NCI-H2196 (cell line): ENCODE measurements at regions not wholly inside any gene's neighbourhood (a gene's known extent, or its start where the extent isn't known, plus 50 kb on each side); places are given as distances from the start of the nearest gene placed in this dataset.
"Not testable (repeated sequence)": the region's sequence is repeated elsewhere in the genome, so short reads cannot be mapped to it uniquely, and the experiment has no call there.

Experiments used
- DNase-seq: peaks from one replicate; lab custom pipeline; 2025; ENCODE audit not compliant: unreplicated experiment; lab: John Stamatoyannopoulos, UW

DNA sequence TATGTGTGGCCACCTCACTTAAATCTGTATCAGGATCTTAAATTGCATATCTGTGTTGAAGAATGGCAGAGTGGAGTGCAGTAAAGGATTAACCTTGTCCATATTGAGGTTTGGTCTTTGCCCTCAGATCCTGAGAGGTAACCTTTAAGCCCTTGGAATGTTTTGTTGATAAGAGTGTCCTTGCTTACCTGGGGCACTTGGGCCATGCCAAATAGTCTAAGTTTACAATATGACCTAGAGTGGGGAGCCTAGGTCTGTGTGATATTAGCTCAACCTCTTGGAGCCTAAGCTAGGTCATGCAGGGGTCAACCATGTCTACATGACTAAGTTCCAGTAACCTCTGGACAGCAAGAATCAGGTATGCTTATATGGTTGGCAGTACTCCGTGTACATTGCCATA is 792.5 kb downstream of the DIAPH3 start:
- no peak for DNase-seq

DNA sequence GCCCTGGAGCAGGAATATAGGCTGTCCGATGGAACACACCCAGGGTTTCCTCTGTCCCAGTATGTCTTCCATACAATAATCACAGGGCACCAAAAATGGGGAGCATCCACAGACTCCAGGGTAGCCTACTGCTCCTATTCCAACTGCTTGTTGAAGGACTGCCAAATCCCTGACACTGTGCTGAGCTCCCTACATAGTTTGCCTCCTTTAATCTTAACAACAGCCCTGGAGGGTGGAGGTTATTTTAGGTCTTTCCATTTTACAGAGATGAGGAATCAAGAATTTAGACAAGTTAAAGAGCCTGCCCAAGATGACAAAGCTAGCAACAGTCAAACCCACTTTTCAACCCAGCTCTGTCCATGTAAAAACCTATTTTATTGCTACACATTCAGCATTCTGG is 790.4 kb downstream of the DIAPH3 start:
- no peak for DNase-seq

DNA sequence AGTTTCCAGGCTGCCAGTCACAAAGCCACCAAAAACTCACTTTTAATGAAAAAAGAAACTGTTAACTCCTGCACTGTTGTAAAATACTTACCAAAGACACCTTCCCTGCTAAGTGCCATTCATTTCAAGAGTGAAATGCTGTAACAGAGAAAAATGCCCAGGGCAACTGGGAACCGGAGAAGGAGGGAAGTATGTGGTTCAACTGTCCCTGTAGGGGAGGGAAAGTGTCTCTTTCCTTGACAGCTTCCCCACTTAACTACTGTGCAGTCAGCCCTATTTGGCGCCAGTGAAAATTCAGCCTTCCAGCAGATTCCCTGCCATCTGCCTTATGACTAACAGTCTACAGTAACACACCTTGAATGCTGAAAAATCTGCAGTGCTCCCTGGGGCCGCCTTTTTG is 789.0 kb downstream of the DIAPH3 start:
- no peak for DNase-seq

DNA sequence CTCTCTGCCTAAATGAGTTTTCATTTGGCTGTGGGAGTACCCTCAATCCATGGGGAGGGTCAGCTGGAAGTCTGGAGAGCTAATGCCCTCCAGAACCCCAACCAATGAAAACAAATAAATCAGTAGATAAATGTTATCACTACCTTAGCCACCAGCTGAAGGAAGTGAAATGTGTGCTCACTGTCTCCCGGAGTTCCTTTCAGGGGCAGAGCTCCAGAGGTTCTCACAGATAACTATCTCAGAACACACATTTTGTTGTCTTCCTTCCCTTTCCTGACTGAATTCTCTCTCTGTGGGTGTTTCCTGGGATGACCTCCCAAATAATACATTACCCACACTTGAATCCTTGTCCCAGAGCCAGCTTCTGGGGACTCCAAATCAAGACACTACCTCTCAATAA is 779.6 kb downstream of the DIAPH3 start:
- no peak for DNase-seq

DNA sequence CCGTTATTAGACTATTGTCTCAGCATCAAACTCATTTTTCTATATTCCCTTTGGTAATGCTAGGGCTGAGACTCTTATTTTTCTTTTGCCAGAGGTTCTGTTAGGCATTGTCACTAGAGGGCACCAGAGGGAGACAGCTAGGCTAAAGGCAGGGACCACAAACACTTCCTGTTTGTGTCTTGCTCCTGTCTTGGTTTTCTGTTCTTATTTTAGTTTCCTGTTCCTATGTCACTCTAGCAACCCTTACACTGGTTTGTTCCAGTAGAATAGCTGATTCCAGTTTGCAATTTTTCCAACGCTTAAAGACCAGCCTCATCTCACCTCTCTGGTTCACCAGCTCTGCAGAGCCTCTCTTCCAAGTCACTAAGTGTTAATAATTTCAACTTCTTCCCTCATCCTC is 772.0 kb downstream of the DIAPH3 start:
- DNase-seq: peak; percentile 0

GRCh38 chr13:59392328-59392727 is 771.4 kb downstream of the DIAPH3 start:
- DNase-seq: no peak

DNA sequence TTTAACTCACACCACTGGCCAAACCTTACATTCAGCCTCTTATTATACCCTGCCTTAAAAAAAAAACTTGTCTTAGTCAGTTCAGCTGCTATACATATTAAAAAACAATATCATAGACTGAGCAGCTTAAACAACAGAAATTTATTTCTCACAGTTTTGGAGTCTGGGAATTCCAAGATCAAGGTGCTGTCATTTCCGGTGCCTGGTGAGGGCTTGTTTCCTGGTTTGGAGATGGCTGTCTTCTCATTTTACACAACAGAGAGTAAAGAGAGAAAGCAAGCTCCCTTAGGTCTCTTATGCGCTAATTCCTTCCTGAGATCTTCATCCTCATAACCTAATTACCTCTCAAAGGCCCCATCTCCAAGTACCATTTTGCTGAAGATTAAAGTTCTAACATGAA is 769.2 kb downstream of the DIAPH3 start:
- no peak for DNase-seq

DNA sequence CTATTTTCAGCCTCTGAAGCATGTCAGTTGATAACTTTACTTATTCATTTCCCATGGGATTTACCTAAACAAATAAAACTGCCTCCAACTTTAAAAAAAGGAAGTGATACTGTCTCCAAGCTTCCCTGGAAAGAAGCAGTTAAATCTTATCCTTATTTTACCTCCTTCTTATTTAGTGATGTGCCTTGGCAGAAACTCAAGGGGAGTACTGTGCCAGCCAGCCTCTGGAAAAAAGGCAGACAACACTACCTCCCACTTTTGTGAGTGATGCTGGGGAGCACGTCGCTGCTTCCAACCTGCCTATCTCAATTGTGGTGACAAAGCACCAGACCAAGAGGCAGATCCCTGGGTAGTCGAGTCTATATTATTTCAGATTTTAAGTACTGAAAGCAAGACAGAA is 765.6 kb downstream of the DIAPH3 start:
- no peak for DNase-seq

DNA sequence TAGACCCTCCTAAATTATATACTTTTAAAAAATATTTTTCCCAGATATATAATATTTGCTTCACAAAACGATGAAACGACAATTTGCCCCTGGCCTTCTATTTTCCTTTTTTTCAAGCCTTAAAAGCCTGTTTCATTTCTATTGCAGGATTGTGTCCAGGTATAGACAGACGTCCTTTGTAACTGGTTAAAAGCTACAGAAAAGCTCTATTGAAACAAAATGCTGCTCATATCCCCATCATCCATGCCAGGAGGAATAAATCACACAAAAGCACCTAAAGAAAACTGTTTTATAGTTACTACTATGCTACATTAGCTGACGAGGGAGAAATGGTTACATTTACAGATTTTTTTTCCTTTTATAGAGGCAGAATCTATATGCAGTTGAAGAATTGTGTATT is 765.1 kb downstream of the DIAPH3 start:
- no peak for DNase-seq

- no peak for DNase-seq
Measured at GRCh38 chr13:59399513-59399912, 764.2 kb downstream of the DIAPH3 start.

DNA sequence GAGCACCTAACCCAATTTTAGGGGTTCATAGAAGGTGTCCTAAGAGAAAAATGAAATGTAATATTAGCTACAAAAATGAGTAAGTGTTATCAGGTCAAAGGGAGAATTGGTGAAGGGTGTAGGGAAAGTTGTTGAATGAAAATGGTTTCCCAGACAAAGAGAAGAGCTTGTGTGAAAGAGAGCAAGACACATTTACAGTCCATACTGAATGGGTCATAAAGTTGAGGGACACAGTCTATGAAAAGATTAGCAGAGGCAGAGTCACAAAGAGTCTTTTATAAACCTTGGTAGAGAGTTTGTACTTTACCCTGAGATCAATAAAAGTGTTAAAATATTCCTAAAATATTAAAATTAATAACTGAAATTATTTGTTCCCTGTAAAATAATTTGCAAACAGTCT is 759.4 kb downstream of the DIAPH3 start:
- no peak for DNase-seq

DNA sequence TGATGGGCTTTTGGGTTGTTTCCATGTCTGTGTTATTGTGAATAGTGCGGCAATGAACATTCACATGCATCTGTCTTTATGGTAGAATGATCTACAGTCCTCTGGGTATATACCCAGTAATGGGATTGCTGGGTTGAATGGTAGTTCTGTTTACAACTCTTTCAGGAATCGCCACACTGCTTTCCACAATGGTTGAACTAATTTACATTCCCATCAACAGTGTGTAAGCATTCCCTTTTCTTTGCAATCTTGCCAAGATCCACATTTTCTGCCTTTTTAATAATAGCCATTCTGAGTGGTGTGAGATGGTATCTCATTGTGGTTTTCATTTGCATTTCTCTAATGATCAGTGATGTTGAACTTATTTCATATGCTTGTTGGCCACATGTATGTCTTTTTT is 756.5 kb downstream of the DIAPH3 start:
- not testable (repeated sequence) for DNase-seq

DNA sequence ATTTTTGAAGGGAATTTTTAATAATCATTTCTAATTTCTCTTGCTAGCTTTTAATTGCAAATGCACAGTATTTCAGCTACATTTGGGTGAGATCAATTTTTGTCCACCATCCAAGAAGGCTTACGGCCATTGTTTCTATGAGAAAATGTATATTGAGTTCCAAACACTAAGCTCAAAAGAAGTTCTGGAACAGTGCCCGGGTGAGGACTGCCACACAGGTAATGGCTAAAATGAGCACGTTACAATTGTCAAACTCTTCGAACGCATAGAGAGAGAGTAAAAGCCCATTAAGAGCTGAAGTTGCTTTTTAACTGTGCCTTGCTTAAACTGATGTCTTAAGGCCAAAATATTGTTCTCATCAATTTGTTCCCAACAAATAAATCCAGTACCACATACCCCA is 755.0 kb downstream of the DIAPH3 start:
- DNase-seq: no peak

- DNase-seq: no peak
Measured at GRCh38 chr13:59409211-59409610, 754.5 kb downstream of the DIAPH3 start.

DNA sequence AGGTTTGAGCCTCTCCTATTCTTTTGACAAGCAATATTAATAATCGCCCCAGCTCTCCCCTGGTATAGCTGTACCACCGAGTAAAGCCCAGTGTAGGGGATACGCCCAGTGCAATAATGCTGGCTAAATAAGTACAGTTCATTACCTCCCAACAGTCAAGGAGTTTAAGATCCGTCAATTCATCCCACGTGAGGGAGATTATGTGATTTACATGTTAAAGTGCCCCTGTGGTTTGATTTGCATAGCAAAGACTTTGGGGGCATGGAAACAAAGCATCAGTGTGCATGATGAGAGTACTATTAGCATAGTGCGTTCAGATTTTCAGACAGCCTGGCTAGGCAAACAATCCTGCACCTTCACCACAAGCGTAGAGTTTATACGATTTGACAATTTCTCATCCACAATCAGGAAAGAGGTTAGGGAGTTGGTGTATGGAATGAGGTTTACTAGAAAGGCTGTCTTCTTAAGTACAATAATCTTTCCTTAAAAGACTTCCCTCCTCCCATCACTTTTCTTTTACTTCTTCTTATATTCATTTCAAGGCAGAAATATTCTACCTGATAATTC is 754.0 kb downstream of the DIAPH3 start:
- no peak for DNase-seq

DNA sequence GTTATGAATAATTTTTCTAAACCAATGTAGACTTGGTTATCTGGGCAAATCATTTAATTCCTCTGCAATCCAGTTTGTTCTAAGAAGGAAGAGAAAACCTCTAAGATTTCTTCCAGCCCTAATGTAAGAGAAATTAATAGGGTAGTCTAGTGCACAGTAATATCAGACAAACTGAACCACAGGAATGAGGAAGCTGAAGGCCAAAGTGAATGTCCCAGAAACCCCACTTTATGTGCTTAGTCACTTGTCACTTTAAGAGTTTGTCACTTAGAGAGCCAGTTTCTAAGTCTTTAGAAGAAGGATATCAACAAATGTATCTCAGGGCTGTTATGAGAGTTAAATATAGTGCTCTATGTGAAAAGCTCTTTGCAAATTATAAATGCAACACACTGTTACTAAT is 750.6 kb downstream of the DIAPH3 start:
- DNase-seq: no peak

- no peak for DNase-seq
Measured at GRCh38 chr13:59414006-59414405, 749.7 kb downstream of the DIAPH3 start.

GRCh38 chr13:59415498-59415897 is 748.2 kb downstream of the DIAPH3 start:
- no peak for DNase-seq

DNA sequence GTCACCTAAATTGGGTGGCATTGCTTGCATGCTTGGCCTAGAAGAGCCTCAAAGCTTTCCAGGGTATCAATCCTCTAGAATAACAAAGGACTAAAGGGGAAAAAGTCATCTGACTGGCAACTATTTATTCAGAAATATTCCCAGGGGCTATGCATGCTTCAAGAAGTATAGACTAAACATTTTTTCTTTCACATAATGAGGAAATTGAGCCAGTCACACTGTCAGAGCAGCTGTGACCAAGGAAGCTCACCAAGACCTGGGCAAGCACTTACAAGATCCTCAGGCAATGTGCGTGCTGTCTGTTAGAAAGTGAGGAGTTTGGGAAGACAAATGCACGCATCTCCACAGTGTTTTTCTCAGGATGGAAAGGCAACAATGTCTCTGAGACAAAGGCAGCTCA is 747.2 kb downstream of the DIAPH3 start:
- no peak for DNase-seq

- no peak for DNase-seq
Measured at GRCh38 chr13:59422646-59423045, 741.1 kb downstream of the DIAPH3 start.

DNA sequence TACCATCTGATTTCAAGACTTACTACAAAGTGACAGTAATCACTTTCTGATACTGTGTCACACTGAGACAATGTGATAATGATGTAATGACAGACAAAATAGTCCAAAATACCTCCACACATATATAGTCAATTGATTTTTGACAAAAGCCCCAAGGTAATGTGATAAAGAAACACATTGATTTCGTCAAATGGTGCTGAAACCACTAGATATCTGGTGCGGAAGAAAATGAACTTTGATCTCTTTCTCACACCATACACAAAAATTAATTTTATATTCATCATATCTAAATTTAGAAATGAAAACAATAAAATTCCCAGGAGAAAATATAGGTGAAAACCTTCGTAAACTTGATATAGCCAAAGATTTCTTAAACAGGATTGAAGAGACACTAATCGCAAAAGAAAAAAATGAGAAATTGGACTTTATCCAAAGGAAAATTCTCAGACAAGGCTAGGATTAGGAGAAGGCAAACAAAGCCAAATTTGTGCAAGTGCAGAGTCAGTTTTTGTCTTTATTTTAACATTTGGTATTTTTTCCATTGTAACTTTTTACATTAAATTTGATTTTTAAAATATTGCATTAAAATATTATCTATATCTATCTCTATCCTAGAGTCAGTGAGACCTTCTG is 739.9 kb downstream of the DIAPH3 start:
- no peak for DNase-seq

GRCh38 chr13:59424661-59425060 is 739.1 kb downstream of the DIAPH3 start:
- no peak for DNase-seq

DNA sequence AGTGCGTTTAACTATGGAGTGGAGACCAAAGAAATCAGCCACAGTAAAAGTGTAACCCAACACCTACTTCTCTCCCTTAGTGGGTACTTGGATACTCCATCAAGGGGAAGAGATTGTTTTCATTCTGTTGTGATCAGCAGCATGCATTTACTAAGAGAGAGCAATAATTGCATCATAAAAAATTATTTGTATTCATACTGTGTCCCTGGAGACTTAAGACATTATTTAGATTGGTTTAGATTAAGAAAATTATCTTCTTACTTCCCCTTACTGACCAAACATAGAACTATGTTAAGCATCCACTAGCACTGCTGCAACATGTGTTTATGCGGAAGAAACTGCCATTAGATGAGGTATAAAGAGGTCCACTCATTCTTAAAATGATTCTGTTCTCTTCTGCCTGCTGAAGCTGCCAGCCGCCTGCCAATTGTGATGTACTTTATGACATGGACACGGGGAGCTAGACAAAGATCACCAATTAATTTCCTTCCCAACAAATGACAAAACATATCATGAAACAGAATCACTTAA is 738.5 kb downstream of the DIAPH3 start:
- DNase-seq: no peak
